GM12892 (cell line): ENCODE measurements at regions not wholly inside any gene's neighbourhood (a gene's known extent, or its start where the extent isn't known, plus 50 kb on each side); places are given as distances from the start of the nearest gene placed in this dataset.
"Not testable (repeated sequence)": the region's sequence is repeated elsewhere in the genome, so short reads cannot be mapped to it uniquely, and the experiment has no call there.

Experiments used
- DNase-seq: peaks from one replicate; pipeline ENCODE4 v3.0.0; 2011; ENCODE audit not compliant: insufficient read length
- FAIRE-seq: peaks from 2 replicates; lab custom pipeline; 2011; peaks lifted over from hg19 to GRCh38; lab: Jason Lieb, UNC
- POLR2A ChIP-seq: IDR thresholded peaks from 2 replicates; pipeline ENCODE4 v1.6.1; 2011; ENCODE audit warnings: low read depth, low read length, control low read depth
- POLR2AphosphoS5 ChIP-seq: IDR thresholded peaks from 2 replicates; pipeline ENCODE4 v1.6.1; 2011; ENCODE audit warnings: low read depth, low read length, control low read depth
- TAF1 ChIP-seq: IDR thresholded peaks from 2 replicates; pipeline ENCODE4 v1.6.1; 2011; ENCODE audit warnings: low read depth, mild to moderate bottlenecking, control low read depth, low read length, borderline replicate concordance

- TF ChIP-seq POLR2AphosphoS5 = no peak
- DNase-seq (no peak), FAIRE-seq (no peak)
Observed at GRCh38 chr7:409339-410281, 110.0 kb downstream of the PDGFA start.

GRCh38 chr7:410395-410910 is 109.2 kb downstream of the PDGFA start:
- no peak for FAIRE-seq
- TF ChIP-seq TAF1 = no peak
- TF ChIP-seq POLR2A = no peak
- no peak for TF ChIP-seq POLR2AphosphoS5

GRCh38 chr7:411116-411515 is 108.5 kb downstream of the PDGFA start:
- DNase-seq, FAIRE-seq: not testable (repeated sequence)

More at GRCh38 chr7:410395-410910, 109.2 kb downstream of the PDGFA start:
- DNase-seq = no peak

GRCh38 chr7:411677-412312 is 107.9 kb downstream of the PDGFA start:
- no peak for FAIRE-seq
- no peak for DNase-seq
- TF ChIP-seq POLR2A (no peak), POLR2AphosphoS5 (no peak), TAF1 (no peak)

GRCh38 chr7:412313-412710 is 107.3 kb downstream of the PDGFA start:
- DNase-seq = peak; percentile 23
- no peak for TF ChIP-seq TAF1
- no peak for TF ChIP-seq POLR2A
- TF ChIP-seq POLR2AphosphoS5 = no peak
- no peak for FAIRE-seq

GRCh38 chr7:414681-415560 is 104.7 kb downstream of the PDGFA start:
- DNase-seq = no peak
- TF ChIP-seq POLR2AphosphoS5 = no peak
- TF ChIP-seq POLR2A = no peak
- no peak for TF ChIP-seq TAF1
- no peak for FAIRE-seq

- DNase-seq (no peak), FAIRE-seq (no peak)
- TF ChIP-seq POLR2AphosphoS5 = no peak
- no peak for TF ChIP-seq POLR2A
- no peak for TF ChIP-seq TAF1
Observed at GRCh38 chr7:415646-416525, 103.8 kb downstream of the PDGFA start.

GRCh38 chr7:416761-417624 is 102.7 kb downstream of the PDGFA start:
- DNase-seq = no peak
- TF ChIP-seq POLR2A (no peak), TAF1 (no peak), POLR2AphosphoS5 (no peak)
- FAIRE-seq = no peak

- TF ChIP-seq POLR2AphosphoS5 = no peak
- TF ChIP-seq POLR2A = no peak
- TF ChIP-seq TAF1 = no peak
- DNase-seq = no peak
- no peak for FAIRE-seq
Observed at GRCh38 chr7:417625-417889, 102.1 kb downstream of the PDGFA start.
